K562 (cell line): ENCODE measurements at regions not wholly inside any gene's neighbourhood (a gene's known extent, or its start where the extent isn't known, plus 50 kb on each side); places are given as distances from the start of the nearest gene placed in this dataset.

Source experiments
- ELF1 ChIP-seq: fragments of 200-800 bp; sonication (Bioruptor generic); IDR thresholded peaks from 2 replicates; pipeline ENCODE4 v1.6.1; 2016; ENCODE audit warnings: missing genetic modification characterization, missing compliant biosample characterization
- FOXP1 ChIP-seq: sonication (generic); formaldehyde crosslinking; IDR thresholded peaks from 2 replicates; pipeline ENCODE4 v1.8.0; 2022; ENCODE audit warnings: mild to moderate bottlenecking, missing genetic modification reagents
- KHSRP ChIP-seq: fragments of 450-650 bp; IDR thresholded peaks from 2 replicates; pipeline ENCODE4 v1.6.1; 2017
- NR3C1 ChIP-seq: sonication (generic); formaldehyde crosslinking; IDR thresholded peaks from 2 replicates; pipeline ENCODE4 v1.8.1; 2022; ENCODE audit warnings: missing genetic modification reagents
- POU5F1 ChIP-seq: fragments of 150-350 bp; IDR thresholded peaks from 2 replicates; pipeline ENCODE4 v1.6.1; 2014; ENCODE audit warnings: borderline replicate concordance, low read length, low read depth, mild to moderate bottlenecking; ENCODE audit not compliant: partially characterized antibody
- TF ChIP-seq, protein P1 (sequence below), 3 experiments: IDR thresholded peaks in 2 of 3; conservative IDR thresholded peaks in 1 of 3; 2 replicates each; pipeline ENCODE4 v1.5.1; 2011 to 2012; ENCODE audit warnings: low read length in 3 of 3, mild to moderate bottlenecking in 3 of 3, control low read depth in 2 of 3, improper control_type of control experiment in 1 of 3, inconsistent platforms in 1 of 3, low read depth in 1 of 3, mixed read lengths in 1 of 3, moderate library complexity in 1 of 3; ENCODE audit not compliant: insufficient read depth in 2 of 3
- TF ChIP-seq, protein P2 (sequence below): fragments of 450-650 bp; formaldehyde crosslinking; IDR thresholded peaks from 2 replicates; pipeline ENCODE4 v1.4.0; 2022; ENCODE audit warnings: mild to moderate bottlenecking, moderate library complexity
- TF ChIP-seq, protein P3 (sequence below): fragments of 250-450 bp; sonication (Bioruptor Pico); IDR thresholded peaks from 2 replicates; pipeline ENCODE4 v1.5.0; 2021; ENCODE audit warnings: mild to moderate bottlenecking, borderline replicate concordance

DNA sequence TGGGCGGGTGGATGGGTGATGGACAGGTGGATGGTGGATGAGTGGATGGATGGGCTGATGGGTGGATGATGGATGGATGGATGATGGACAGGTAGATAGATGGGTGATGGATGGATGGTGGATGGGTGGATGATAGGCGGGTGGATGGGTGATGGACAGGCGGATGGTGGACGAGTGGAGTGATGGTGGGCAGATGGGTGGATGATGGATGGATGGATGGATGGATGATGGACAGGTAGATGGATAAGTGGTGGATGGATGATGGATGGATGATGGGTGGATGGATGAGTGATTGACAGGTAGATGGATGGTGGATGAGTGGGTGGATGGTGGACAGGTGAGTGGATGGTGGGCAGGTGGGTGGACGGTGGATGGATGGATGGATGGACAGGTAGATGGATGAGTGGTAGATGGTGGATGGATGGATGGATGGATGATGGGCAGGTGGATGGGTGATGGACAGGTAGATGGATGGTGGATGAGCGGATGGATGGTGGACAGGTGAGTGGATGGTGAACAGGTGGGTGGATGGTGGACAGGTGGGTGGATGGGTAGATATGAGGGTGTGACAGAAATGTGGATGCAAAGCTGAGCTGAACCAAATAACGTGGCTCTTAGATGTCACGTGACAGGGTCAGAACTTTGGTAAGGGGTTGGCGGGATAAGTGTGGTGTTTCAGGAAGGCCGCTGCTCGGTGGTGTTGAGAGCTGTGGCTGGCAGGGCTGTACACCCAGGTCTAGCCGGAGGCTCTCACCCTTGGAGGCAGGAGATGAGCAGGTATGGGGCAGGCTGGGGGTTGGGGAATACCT lies 234.3 kb upstream of the CIBAR2 start:
- TF ChIP-seq, protein P1, sequence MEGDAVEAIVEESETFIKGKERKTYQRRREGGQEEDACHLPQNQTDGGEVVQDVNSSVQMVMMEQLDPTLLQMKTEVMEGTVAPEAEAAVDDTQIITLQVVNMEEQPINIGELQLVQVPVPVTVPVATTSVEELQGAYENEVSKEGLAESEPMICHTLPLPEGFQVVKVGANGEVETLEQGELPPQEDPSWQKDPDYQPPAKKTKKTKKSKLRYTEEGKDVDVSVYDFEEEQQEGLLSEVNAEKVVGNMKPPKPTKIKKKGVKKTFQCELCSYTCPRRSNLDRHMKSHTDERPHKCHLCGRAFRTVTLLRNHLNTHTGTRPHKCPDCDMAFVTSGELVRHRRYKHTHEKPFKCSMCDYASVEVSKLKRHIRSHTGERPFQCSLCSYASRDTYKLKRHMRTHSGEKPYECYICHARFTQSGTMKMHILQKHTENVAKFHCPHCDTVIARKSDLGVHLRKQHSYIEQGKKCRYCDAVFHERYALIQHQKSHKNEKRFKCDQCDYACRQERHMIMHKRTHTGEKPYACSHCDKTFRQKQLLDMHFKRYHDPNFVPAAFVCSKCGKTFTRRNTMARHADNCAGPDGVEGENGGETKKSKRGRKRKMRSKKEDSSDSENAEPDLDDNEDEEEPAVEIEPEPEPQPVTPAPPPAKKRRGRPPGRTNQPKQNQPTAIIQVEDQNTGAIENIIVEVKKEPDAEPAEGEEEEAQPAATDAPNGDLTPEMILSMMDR (IDR thresholded peaks at IDR 0.05 in 2 of 3, conservative IDR thresholded peaks at IDR 0.05 in 1 of 3; ENCODE audit: insufficient read depth in 2 of 3, low read depth in 1 of 3, low read length in 3 of 3) = no peak
- TF ChIP-seq NR3C1 (CRISPR knock-in tag) (no peak), KHSRP (no peak), POU5F1 (no peak), ELF1 (tag) (no peak), FOXP1 (CRISPR knock-in tag) (no peak)
- TF ChIP-seq, protein P2, sequence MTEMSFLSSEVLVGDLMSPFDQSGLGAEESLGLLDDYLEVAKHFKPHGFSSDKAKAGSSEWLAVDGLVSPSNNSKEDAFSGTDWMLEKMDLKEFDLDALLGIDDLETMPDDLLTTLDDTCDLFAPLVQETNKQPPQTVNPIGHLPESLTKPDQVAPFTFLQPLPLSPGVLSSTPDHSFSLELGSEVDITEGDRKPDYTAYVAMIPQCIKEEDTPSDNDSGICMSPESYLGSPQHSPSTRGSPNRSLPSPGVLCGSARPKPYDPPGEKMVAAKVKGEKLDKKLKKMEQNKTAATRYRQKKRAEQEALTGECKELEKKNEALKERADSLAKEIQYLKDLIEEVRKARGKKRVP (CRISPR knock-in tag) = no peak
- TF ChIP-seq, protein P3, sequence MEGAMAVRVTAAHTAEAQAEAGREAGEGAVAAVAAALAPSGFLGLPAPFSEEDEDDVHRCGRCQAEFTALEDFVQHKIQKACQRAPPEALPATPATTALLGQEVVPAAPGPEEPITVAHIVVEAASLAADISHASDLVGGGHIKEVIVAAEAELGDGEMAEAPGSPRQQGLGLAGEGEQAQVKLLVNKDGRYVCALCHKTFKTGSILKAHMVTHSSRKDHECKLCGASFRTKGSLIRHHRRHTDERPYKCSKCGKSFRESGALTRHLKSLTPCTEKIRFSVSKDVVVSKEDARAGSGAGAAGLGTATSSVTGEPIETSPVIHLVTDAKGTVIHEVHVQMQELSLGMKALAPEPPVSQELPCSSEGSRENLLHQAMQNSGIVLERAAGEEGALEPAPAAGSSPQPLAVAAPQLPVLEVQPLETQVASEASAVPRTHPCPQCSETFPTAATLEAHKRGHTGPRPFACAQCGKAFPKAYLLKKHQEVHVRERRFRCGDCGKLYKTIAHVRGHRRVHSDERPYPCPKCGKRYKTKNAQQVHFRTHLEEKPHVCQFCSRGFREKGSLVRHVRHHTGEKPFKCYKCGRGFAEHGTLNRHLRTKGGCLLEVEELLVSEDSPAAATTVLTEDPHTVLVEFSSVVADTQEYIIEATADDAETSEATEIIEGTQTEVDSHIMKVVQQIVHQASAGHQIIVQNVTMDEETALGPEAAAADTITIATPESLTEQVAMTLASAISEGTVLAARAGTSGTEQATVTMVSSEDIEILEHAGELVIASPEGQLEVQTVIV = no peak
